HepG2 (cell line): ENCODE measurements at regions not wholly inside any gene's neighbourhood (a gene's known extent, or its start where the extent isn't known, plus 50 kb on each side); places are given as distances from the start of the nearest gene placed in this dataset.

Experiments
- ATAC-seq: fragments of 200-7000 bp; cut with Tn5 transposase; 3 replicates; pipeline ENCODE4 v1.9.1; 2020; ENCODE audit warnings: mild to moderate bottlenecking, moderate library complexity
- BruUV-seq: library from RNA; stranded (reverse); fragments of 400-500 nt; replicated peaks from 2 replicates; lab custom pipeline; 2021; lab: Mats Ljungman, UMichigan
- CTCF ChIA-PET: fragments of 300-600 bp; formaldehyde crosslinking; extraction: SDS; loops from one replicate; lab custom pipeline; 2021; ENCODE audit warnings: low total read pairs, inconsistent platforms, low intra/inter-chr PET ratio; lab: Yijun Ruan, JAX
- POLR2A ChIA-PET: fragments of 350-600 bp; sonication (Branson Sonifier 250); formaldehyde crosslinking; loops from one replicate; lab custom pipeline; 2020; ENCODE audit warnings: antibody characterized with exemption, inconsistent platforms; lab: Yijun Ruan, JAX
- DNase-seq: peaks from one replicate; pipeline ENCODE4 v3.0.0-alpha.2; 2015; ENCODE audit warnings: low spot score
- FAIRE-seq: peaks from 3 replicates; lab custom pipeline; 2011; peaks lifted over from hg19 to GRCh38; lab: Jason Lieb, UNC
- H2AFZ ChIP-seq: one replicate; pipeline ENCODE4 v1.6.1; 2011; ENCODE audit warnings: low read length, inconsistent platforms
- H3K27ac ChIP-seq: fragments of 300-600 bp; 3 replicates; pipeline ENCODE4 v1.8.0; 2011; ENCODE audit warnings: mixed run types, mild to moderate bottlenecking, mixed read lengths, low read length, inconsistent platforms; ENCODE audit not compliant: insufficient read depth; ENCODE audit errors: extremely low read length
- H3K27me3 ChIP-seq, 2 experiments: fragments of 200-600 bp in 1 of 2; 2 replicates in 1 of 2; 3 replicates in 1 of 2; pipeline versions ENCODE4 v1.6.0 to v1.8.0; 2011; ENCODE audit warnings: low read length in 2 of 2, mild to moderate bottlenecking in 2 of 2, moderate library complexity in 2 of 2, inconsistent platforms in 1 of 2; ENCODE audit not compliant: insufficient read depth in 2 of 2, control insufficient read depth in 1 of 2
- H3K36me3 ChIP-seq, 2 experiments: fragments of 200-600 bp in 1 of 2; replicated peaks in 1 of 2; 2 replicates in 1 of 2; 3 replicates in 1 of 2; pipeline versions ENCODE4 v1.5.1 to v1.8.0; 2011; ENCODE audit warnings: low read length in 2 of 2, inconsistent platforms in 1 of 2; ENCODE audit not compliant: insufficient read depth in 2 of 2, control insufficient read depth in 1 of 2
- H3K4me1 ChIP-seq: 2 replicates; pipeline ENCODE4 v1.5.1; 2012; ENCODE audit warnings: low read length, inconsistent platforms; ENCODE audit not compliant: insufficient read depth
- H3K4me2 ChIP-seq: 2 replicates; pipeline ENCODE4 v1.6.0; 2011; ENCODE audit warnings: low read depth, low read length, inconsistent platforms
- H3K4me3 ChIP-seq, 3 experiments: fragments of 200-600 bp in 1 of 3; sonication (generic), shearing (Covaris generic) in 1 of 3; replicated peaks in 1 of 3; 2 replicates each; pipeline ENCODE4 v1.5.1; 2011 to 2016; ENCODE audit warnings: low read length in 3 of 3, inconsistent platforms in 2 of 3, low read depth in 2 of 3, mild to moderate bottlenecking in 2 of 3, control low read depth in 1 of 3, mixed read lengths in 1 of 3; ENCODE audit not compliant: insufficient read depth in 1 of 3
- H3K79me2 ChIP-seq: one replicate; pipeline ENCODE4 v1.6.1; 2011; ENCODE audit warnings: low read length, inconsistent platforms; ENCODE audit not compliant: insufficient read depth
- H3K9ac ChIP-seq: 2 replicates; pipeline ENCODE4 v1.6.0; 2011; ENCODE audit warnings: mild to moderate bottlenecking, low read depth, low read length, inconsistent platforms; ENCODE audit not compliant: insufficient read depth
- H3K9me3 ChIP-seq: 2 replicates; pipeline ENCODE4 v1.5.1; 2012; ENCODE audit warnings: mild to moderate bottlenecking, low read length
- H4K20me1 ChIP-seq: 2 replicates; pipeline ENCODE4 v1.6.0; 2011; ENCODE audit warnings: inconsistent platforms, mild to moderate bottlenecking, low read length, moderate library complexity; ENCODE audit not compliant: insufficient read depth
- IKZF5 ChIP-seq: IDR thresholded peaks from 2 replicates; pipeline ENCODE4 v1.6.1; 2018; ENCODE audit warnings: missing genetic modification reagents, mild to moderate bottlenecking, missing compliant biosample characterization
- KLF11 ChIP-seq: IDR thresholded peaks from 2 replicates; pipeline ENCODE4 v1.6.1; 2016; ENCODE audit warnings: missing compliant biosample characterization
- KLF16 ChIP-seq, 2 experiments: sonication (generic) in 1 of 2; formaldehyde crosslinking in 1 of 2; IDR thresholded peaks; 2 replicates each; pipeline versions ENCODE4 v1.6.1 to v1.8.0; 2016 to 2023; ENCODE audit warnings: missing genetic modification reagents in 2 of 2, missing compliant biosample characterization in 1 of 2
- MTERF4 ChIP-seq: sonication (generic); formaldehyde crosslinking; IDR thresholded peaks from 2 replicates; pipeline ENCODE4 v1.8.0; 2023; ENCODE audit warnings: mild to moderate bottlenecking, missing genetic modification reagents
- REST ChIP-seq, 2 experiments: IDR thresholded peaks; 2 replicates each; pipeline ENCODE4 v1.6.1; 2011 to 2012; ENCODE audit warnings: low read length in 2 of 2, borderline replicate concordance in 1 of 2, low read depth in 1 of 2, mild to moderate bottlenecking in 1 of 2, moderate library complexity in 1 of 2
- TOE1 ChIP-seq: sonication (generic); formaldehyde crosslinking; IDR thresholded peaks from 2 replicates; pipeline ENCODE4 v1.4.0; 2020; ENCODE audit warnings: mild to moderate bottlenecking, missing genetic modification reagents
- ZMAT3 ChIP-seq: sonication (generic); formaldehyde crosslinking; conservative IDR thresholded peaks from 2 replicates; pipeline ENCODE4 v1.7.0; 2021; ENCODE audit warnings: missing genetic modification reagents
- ZNF260 ChIP-seq: sonication (generic); formaldehyde crosslinking; IDR thresholded peaks from 2 replicates; pipeline ENCODE4 v1.4.0; 2020; ENCODE audit warnings: missing genetic modification reagents, low read depth, mild to moderate bottlenecking, borderline replicate concordance
- ZNF275 ChIP-seq: sonication (generic); formaldehyde crosslinking; IDR thresholded peaks from 2 replicates; pipeline ENCODE4 v1.8.0; 2022; ENCODE audit warnings: missing genetic modification reagents, mild to moderate bottlenecking, inconsistent platforms, borderline replicate concordance
- ZNF432 ChIP-seq: sonication (generic); formaldehyde crosslinking; IDR thresholded peaks from 2 replicates; pipeline ENCODE4 v1.5.0; 2020; ENCODE audit warnings: missing genetic modification reagents, mild to moderate bottlenecking, borderline replicate concordance
- ZNF468 ChIP-seq: sonication (generic); formaldehyde crosslinking; IDR thresholded peaks from 2 replicates; pipeline ENCODE4 v1.8.0; 2022; ENCODE audit warnings: mild to moderate bottlenecking, moderate library complexity, missing genetic modification reagents
- ZNF513 ChIP-seq: sonication (generic); formaldehyde crosslinking; conservative IDR thresholded peaks from 2 replicates; pipeline ENCODE4 v1.5.0; 2020; ENCODE audit warnings: missing genetic modification reagents
- ZNF589 ChIP-seq: sonication (generic); formaldehyde crosslinking; conservative IDR thresholded peaks from 2 replicates; pipeline ENCODE4 v1.8.0; 2022; ENCODE audit warnings: mild to moderate bottlenecking, moderate library complexity, missing genetic modification reagents
- ZNF710 ChIP-seq: sonication (generic); formaldehyde crosslinking; IDR thresholded peaks from 2 replicates; pipeline ENCODE4 v1.5.0; 2020; ENCODE audit warnings: mild to moderate bottlenecking, missing genetic modification reagents, borderline replicate concordance
- WGBS: methylation state at CpG from one replicate; pipeline ENCODE4 v1.1.6; 2017; ENCODE audit warnings: low lambda C conversion rate; 5-methylcytosine and 5-hydroxymethylcytosine counted together
- in situ Hi-C: cut with HindIII; loops from 2 replicates; pipeline ENCODE4 v1.10.0; 2017; ENCODE audit warnings: low pct_unique_long_range_greater_than_20kb; ENCODE audit not compliant: extremely low pct_ligation_motif_present
- intact Hi-C: fragments of 100-400 bp; cut with micrococcal nuclease; formaldehyde crosslinking; loops from one replicate; pipeline ENCODE4 v1.10.0; 2022; ENCODE audit not compliant: unreplicated experiment

- Histone ChIP-seq H3K27me3 (no peaks in the 10 kb centered on the region), H3K4me1 (no peaks in the 10 kb centered on the region), H3K36me3 (no peaks in the 10 kb centered on the region), H3K4me2 (no peak overlapping the region), H3K27ac (no peak overlapping the region), H4K20me1 (no peaks in the 10 kb centered on the region), H2AFZ (no peak overlapping the region), H3K79me2 (no peaks in the 10 kb centered on the region), H3K9ac (no peak overlapping the region), H3K9me3 (peaks cover 73% of the 10 kb centered on the region), H3K4me3 (no peak overlapping the region)
- no peak for FAIRE-seq
- no peak for DNase-seq
- ChIA-PET CTCF (no interaction called here), POLR2A (no interaction called here)
- 2% methylated on average over 3 of the region's 3 CpGs for WGBS
- in situ Hi-C loops, result no loop called here
- intact Hi-C loops, result no loop called here
- ATAC-seq, result no peak
- no TSS peak for BruUV-seq
- TF ChIP-seq ZNF468 (CRISPR knock-in tag) (no peak), IKZF5 (no peak), ZNF589 (CRISPR knock-in tag) (no peak), REST (IDR thresholded peaks at IDR 0.05; ENCODE audit: borderline replicate concordance in 1 of 2, low read depth in 1 of 2, low read length in 2 of 2) (no peak), ZMAT3 (CRISPR knock-in tag) (no peak), KLF11 (CRISPR knock-in tag) (no peak), KLF16 (CRISPR knock-in tag; IDR thresholded peaks at IDR 0.05) (no peak), TOE1 (CRISPR knock-in tag) (no peak), ZNF260 (CRISPR knock-in tag) (no peak), ZNF275 (CRISPR knock-in tag) (no peak), ZNF432 (CRISPR knock-in tag) (no peak), MTERF4 (CRISPR knock-in tag) (no peak), ZNF513 (CRISPR knock-in tag) (no peak), ZNF710 (CRISPR knock-in tag) (no peak)
Measured at GRCh38 chr9:118423021-118423420, 718.8 kb downstream of the TLR4 start.
